Ishikawa (cell line): ENCODE measurements at regions not wholly inside any gene's neighbourhood (a gene's known extent, or its start where the extent isn't known, plus 50 kb on each side); places are given as distances from the start of the nearest gene placed in this dataset.

ENCODE experiments used
- CEBPB ChIP-seq: IDR thresholded peaks from 2 replicates; pipeline ENCODE4 v1.6.1; 2012
- CREB1 ChIP-seq: IDR thresholded peaks from 2 replicates; pipeline ENCODE4 v1.6.1; 2012; ENCODE audit warnings: low read depth
- EGR1 ChIP-seq: IDR thresholded peaks from 2 replicates; pipeline ENCODE4 v1.6.1; 2012
- EP300 ChIP-seq: IDR thresholded peaks from 2 replicates; pipeline ENCODE4 v1.6.1; 2012; ENCODE audit warnings: borderline replicate concordance
- FOXM1 ChIP-seq: IDR thresholded peaks from 2 replicates; pipeline ENCODE4 v1.6.1; 2012; ENCODE audit warnings: low read depth, borderline replicate concordance
- NFIC ChIP-seq: IDR thresholded peaks from 2 replicates; pipeline ENCODE4 v1.6.1; 2012
- RAD21 ChIP-seq: IDR thresholded peaks from 2 replicates; pipeline ENCODE4 v1.6.1; 2012; ENCODE audit warnings: low read depth
- TAF1 ChIP-seq: IDR thresholded peaks from 2 replicates; pipeline ENCODE4 v1.6.1; 2012; ENCODE audit warnings: low read depth, mild to moderate bottlenecking
- TCF12 ChIP-seq: IDR thresholded peaks from 2 replicates; pipeline ENCODE4 v1.6.1; 2012; ENCODE audit warnings: low read depth
- TEAD4 ChIP-seq: IDR thresholded peaks from 2 replicates; pipeline ENCODE4 v1.6.1; 2012
- USF1 ChIP-seq: IDR thresholded peaks from 2 replicates; pipeline ENCODE4 v1.6.1; 2012
- YY1 ChIP-seq: IDR thresholded peaks from 2 replicates; pipeline ENCODE4 v1.6.1; 2012; ENCODE audit warnings: low read depth
- ZBTB7A ChIP-seq: IDR thresholded peaks from 2 replicates; pipeline ENCODE4 v1.6.1; 2012; ENCODE audit warnings: low read depth
- TF ChIP-seq, protein P1 (sequence below): IDR thresholded peaks from 2 replicates; pipeline ENCODE4 v1.6.1; 2012
- TF ChIP-seq, protein P2 (sequence below): IDR thresholded peaks from 2 replicates; pipeline ENCODE4 v1.6.1; 2012; ENCODE audit warnings: low read depth, mild to moderate bottlenecking

DNA sequence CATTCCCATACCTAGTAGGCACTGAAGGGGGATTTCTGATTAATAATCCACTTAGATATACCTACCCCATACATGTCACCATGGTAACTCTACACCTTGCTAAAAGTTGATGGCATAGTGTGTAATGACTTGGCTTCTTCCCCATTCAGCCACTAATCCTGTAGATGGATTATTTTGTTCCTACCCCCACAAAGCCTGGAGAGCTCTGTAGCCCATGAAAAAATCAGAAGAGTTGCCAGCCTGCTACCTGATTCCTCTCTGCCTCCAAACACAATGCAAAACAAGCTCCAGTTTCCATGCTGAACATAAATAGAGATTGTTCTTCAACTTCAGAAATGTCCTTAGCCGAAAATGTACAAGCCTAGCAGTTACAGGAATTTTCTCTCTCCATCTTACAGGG is 98.9 kb upstream of the PFN2 start:
- no peak for TF ChIP-seq YY1
- TF ChIP-seq FOXM1: no peak

DNA sequence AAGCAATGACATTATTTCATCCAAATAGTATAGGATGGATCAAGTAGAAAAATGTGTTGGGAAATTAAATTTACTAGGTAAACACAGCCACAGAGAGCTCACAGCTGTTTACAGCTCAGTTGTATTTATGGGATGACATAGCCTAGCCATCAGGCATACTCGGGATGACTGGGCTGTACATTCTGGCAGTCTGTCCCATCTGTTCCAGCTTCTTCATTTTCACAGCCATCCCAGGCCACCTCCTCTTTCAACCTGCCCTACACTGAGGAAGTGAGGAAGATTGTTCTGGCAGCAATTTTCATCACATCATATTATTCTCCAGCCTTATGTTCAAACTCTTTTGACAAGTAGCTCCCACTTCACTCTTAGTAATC is 98.4 kb upstream of the PFN2 start:
- no peak for TF ChIP-seq RAD21
- TF ChIP-seq TCF12: no peak
- no peak for TF ChIP-seq USF1
- no peak for TF ChIP-seq EGR1
- TF ChIP-seq TAF1: no peak
- no peak for TF ChIP-seq FOXM1
- TF ChIP-seq CREB1: no peak
- TF ChIP-seq, protein P1, sequence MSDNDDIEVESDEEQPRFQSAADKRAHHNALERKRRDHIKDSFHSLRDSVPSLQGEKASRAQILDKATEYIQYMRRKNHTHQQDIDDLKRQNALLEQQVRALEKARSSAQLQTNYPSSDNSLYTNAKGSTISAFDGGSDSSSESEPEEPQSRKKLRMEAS: no peak
- TF ChIP-seq, protein P2, sequence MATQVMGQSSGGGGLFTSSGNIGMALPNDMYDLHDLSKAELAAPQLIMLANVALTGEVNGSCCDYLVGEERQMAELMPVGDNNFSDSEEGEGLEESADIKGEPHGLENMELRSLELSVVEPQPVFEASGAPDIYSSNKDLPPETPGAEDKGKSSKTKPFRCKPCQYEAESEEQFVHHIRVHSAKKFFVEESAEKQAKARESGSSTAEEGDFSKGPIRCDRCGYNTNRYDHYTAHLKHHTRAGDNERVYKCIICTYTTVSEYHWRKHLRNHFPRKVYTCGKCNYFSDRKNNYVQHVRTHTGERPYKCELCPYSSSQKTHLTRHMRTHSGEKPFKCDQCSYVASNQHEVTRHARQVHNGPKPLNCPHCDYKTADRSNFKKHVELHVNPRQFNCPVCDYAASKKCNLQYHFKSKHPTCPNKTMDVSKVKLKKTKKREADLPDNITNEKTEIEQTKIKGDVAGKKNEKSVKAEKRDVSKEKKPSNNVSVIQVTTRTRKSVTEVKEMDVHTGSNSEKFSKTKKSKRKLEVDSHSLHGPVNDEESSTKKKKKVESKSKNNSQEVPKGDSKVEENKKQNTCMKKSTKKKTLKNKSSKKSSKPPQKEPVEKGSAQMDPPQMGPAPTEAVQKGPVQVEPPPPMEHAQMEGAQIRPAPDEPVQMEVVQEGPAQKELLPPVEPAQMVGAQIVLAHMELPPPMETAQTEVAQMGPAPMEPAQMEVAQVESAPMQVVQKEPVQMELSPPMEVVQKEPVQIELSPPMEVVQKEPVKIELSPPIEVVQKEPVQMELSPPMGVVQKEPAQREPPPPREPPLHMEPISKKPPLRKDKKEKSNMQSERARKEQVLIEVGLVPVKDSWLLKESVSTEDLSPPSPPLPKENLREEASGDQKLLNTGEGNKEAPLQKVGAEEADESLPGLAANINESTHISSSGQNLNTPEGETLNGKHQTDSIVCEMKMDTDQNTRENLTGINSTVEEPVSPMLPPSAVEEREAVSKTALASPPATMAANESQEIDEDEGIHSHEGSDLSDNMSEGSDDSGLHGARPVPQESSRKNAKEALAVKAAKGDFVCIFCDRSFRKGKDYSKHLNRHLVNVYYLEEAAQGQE: no peak

- TF ChIP-seq TCF12 (no peak), YY1 (no peak), TEAD4 (no peak), ZBTB7A (no peak), NFIC (no peak), FOXM1 (no peak), EGR1 (no peak), USF1 (no peak), TAF1 (no peak), EP300 (no peak), CREB1 (no peak), CEBPB (no peak), RAD21 (no peak)
- TF ChIP-seq, protein P1: no peak
- TF ChIP-seq, protein P2: no peak
Observed at GRCh38 chr3:150068440-150069153, 97.9 kb upstream of the PFN2 start.

DNA sequence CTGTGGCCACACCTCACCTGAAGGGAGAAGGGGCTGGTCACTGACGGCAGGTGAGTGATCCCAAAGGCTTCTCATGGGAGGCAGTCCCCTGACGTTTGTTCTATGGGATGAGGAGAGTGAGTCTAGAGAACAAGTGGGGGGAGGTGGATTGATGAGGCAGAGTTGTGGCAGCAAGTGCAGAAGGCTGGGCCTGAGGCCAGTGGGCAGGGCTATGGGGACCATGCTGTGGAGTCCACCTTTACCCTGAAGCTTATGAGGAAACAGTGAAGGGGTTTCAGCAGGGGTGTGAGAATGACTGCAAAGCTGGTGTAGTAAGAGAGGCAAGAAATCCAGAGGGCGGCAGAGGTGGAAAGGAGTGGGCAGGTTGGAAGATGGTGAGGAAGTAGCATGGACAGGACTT is 96.9 kb upstream of the PFN2 start:
- no peak for TF ChIP-seq YY1
- no peak for TF ChIP-seq EGR1
- TF ChIP-seq ZBTB7A: no peak
- no peak for TF ChIP-seq CREB1
- TF ChIP-seq TEAD4: no peak
- no peak for TF ChIP-seq NFIC
- TF ChIP-seq, protein P2: no peak
- TF ChIP-seq TCF12: no peak
- TF ChIP-seq TAF1: no peak
- TF ChIP-seq CEBPB: no peak
- TF ChIP-seq USF1: no peak
- TF ChIP-seq, protein P1: no peak
- no peak for TF ChIP-seq FOXM1
